NCI-H1436 treated with DMSO at 0.1 percent for 48 hours (cell line): ENCODE measurements at regions not wholly inside any gene's neighbourhood (a gene's known extent, or its start where the extent isn't known, plus 50 kb on each side); places are given as distances from the start of the nearest gene placed in this dataset.
"Not testable (repeated sequence)": the region's sequence is repeated elsewhere in the genome, so short reads cannot be mapped to it uniquely, and the experiment has no call there.

Experiments
- DNase-seq: peaks from one replicate; lab custom pipeline; 2025; lab: John Stamatoyannopoulos, UW

DNA sequence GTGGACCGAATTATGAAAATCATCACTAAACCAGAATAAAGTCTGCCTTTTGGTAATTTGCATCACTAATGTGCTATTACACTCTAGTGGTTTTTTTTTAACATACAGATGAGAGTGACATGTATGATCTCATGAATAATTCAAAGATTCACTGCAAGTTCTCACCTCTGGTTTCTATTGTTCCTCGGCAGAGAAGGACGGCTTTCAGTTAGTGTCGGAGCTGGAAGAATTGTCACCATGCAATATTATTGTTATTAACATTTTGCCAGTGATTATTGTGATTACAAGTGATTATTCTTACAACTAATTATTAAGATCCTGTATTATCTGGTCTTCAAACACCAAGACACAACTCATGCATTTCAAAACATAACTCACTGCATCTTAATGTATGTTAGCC lies 366.6 kb upstream of the RPS23 start:
- DNase-seq = no peak

DNA sequence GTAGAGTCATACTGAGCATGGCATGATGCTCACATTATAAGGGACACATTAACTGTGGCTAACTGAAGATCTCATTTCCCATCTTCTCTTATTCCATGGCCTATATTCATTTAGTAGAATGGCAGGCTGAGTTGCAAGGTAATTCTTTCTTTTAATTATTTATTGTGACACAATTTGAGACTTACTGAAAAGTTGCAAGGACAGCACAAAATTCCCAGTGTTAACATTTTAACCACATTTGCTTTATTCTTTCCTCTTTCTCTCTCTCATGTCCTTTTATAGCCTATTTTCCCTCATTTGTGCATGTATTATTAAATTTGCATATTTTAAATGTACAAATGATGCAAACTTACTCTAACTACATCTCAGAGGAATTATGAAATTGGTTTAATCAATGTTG lies 366.1 kb upstream of the RPS23 start:
- DNase-seq = no peak

DNA sequence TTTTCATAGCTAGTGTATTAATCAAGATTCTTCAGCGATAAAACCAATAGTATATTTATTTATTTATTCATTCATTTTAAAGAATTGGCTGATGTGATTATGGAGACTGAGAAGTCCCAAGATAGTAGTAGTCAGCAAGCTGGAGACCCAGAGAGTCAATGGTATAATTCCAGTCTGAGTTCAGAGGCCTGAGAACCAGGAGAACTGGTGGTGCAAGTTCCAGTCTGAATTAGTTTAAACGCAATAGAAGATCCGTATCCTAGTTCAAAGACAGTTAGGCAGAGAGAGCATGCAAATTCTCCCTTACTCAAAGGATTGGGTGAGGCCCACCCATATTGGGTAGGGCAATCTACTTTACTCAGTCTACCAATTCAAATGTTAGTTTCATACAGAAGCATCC lies 364.2 kb upstream of the RPS23 start:
- no peak for DNase-seq

DNA sequence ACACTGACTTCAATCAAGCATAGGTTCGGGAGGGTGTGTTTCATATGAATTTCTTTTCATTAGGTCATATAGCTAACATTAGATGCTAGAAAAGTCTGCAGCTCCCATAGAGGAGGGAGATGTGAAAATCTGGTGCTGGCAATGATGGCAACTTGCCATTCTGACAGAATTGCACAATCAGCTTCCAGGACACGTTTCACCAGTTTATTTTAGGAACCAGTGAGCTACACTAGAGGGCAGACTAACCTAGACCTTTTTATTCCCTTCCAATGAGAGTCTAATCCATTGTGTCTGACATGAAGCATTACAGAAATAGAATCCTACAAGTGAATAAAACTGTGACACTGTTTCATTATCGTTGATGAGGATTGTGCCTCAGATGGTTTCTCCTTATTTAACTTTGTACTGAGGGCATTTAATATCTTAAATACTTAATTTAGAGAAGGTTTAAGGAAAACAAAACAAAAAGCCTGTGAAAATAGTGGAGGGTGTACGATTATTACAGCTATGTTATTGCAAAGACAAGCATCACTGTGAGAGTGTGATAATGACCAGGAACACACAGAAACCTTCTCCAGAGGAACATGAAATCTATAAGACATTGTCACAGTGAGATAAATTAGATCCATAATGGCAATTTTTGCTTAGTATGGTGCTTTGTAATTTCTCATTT lies 363.3 kb upstream of the RPS23 start:
- DNase-seq = peak; percentile 49

DNA sequence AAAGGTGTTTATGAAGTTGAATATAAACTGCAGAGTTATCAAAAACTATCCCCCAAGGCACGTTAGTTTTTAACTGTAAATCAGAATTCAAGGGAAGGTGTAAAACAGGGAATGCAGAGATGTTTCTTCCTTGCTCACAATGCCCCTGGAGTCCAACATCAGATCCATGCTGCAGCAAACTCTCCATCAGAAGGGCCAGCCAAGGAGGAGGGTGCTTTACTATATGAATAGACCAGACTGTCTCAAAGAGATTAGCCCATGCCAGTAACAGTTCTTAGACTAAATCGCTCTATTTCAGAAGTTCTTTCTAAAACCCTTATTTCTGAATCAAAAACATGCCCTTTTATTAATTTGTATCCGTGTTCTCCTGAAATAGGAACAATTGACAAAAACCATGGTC lies 362.8 kb upstream of the RPS23 start:
- DNase-seq = no peak

DNA sequence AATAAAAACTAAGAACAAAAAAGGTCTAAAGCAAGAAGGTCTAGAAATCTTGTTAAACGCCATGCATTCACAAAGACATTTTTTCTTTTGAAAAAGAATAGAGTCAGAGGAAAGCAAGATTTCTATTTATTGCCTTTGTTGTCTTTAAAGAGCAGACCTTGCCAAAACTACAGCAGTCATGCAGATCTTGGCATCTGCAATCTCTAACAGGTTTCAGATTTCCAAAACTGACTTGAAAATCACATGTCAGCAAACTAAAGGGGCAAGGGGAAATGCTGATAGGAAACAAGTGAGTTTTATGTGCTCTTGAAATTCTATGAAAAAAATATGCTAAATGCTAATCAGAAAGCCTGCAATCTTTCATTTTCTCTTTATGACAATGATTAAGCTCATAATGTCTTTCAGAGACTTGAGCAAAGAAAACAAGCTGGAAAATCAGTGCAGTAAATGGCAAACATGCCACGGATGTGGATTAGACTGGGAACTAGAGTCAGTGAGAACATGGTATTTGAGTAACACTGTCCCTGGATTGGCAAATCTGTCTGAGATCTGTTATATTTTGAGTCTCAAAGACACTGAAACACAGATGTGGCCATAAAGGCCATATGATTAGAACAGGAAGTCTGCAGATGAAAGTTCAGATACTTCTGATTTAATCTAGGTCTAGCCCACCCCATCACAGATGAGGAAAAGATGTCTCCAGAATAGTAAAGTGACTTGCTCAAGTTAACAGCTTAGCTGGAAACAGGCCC lies 361.4 kb upstream of the RPS23 start:
- no peak for DNase-seq

DNA sequence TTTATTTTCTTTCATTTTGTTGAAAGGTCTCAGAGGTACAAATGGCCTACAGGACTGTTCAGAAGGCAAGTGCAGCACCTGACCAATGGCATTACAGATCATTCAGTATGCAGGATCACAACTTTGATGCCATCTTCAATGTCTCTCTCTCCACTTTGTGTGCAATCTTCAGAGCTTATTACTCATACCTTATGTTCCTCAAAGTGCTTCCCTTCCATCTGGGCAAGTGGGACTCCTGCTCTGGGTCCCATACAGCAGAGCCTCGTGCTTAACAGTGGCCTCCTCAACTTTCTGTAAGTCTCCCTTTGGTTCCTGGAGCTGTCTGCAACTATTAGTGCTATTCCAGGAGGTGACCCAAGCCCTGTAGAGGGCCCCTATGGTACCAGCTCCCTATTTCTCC lies 358.4 kb upstream of the RPS23 start:
- DNase-seq = no peak

DNA sequence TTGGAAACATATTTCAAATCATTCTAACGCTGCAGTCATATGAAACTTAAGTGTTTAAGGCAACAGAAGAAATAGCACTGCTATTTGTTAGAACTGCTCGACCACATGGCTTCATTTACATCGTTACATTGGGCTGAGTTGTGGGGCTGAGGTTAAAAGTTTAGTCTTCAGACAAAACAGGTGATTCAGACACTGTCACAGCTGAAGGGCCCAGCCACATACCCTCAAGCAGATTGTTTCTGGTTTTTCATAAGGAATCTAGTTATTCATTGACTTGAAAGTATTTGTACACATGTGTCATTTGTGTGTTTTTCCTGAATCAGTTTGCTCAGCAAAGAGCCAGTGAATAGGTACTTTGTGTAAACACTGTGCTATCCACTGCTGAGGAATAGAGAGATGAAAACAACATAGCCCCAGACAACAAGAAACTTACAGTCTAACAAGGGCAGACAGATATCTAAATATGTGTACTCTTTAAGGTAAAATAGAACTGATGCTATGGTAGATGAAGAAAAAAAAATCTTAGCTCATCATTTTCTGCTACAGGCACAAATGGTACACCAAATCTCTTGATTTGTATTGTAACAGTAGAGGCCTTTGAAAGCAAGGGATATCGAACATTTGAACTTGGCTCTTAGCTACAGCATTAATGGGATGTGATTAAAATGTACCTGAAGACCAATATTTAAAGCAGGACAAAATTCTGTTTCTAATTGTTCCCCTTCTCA lies 357.6 kb upstream of the RPS23 start:
- no peak for DNase-seq

DNA sequence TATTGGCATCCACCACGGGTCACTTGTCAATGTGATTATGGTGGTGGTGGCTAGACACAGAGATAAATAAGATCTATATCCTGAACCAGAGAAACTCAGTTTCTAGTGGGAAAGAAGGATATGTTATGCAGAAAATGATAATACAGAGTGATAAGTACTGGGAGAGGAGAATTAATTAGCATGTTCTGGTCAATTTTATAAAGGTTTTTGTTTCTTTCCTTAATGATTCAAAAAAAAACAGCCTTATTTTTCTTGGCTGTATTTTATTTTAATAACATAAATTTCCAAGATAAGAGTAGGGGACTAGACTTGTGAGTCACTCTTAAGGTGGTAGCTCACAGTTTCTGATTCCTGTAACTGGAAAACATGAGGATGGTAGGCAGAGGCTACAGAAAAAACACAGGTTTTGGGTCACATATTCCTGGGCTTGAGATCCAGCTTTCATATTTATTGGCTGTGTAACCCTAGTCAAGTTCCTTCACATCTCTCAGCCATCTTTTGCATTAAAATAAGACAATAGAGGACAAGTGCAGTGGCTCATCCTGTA lies 350.3 kb upstream of the RPS23 start:
- no peak for DNase-seq

DNA sequence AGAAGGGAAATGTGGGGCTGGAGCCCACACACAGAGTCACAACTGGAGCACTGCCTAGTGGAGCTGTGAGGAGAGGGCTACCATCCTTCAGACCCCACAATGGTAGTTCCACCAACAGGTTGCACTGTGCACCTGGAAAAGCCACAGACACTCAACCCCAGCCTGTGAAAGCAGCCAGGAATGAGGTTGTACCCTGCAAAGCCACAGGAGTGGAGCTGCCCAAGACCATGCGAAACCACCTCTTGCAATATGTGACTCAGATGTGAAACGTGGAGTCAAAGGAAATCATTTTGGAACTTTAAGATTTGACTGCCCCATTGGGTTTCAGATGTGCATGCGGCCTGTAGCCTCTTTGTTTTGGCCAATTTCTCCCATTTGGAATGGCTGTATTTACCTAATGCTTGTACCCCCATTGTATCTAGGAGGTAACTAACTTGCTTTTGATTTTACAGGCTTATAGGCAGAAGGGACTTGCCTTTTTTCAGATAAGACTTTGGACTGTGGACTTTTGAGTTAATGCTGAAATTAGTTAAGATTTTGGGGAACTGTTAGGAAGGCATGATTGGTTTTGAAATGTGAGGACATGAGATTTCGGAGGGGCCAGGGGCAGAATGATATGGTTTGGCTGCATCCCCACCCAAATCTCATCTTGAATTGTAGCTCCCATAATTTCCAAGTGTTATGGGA lies 348.9 kb upstream of the RPS23 start:
- not testable (repeated sequence) for DNase-seq

DNA sequence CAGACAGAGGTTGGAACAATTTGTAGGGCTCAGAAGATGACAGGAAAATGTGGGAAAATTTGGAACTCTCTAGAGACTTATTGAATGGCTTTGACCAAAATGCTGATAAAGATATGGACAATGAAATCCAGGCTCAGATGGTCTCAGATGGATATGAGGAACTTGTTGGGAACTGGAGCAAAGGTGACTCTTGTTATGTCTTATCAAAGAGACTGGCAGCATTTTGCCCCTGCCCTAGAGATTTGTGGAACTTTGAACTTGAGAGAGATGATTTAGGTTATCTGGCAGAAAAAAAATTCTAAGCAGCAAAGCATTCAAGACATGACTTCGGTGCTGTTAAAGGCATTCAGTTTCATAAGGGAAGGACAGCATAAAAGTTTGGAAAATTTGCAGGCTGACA lies 347.9 kb upstream of the RPS23 start:
- not testable (repeated sequence) for DNase-seq

DNA sequence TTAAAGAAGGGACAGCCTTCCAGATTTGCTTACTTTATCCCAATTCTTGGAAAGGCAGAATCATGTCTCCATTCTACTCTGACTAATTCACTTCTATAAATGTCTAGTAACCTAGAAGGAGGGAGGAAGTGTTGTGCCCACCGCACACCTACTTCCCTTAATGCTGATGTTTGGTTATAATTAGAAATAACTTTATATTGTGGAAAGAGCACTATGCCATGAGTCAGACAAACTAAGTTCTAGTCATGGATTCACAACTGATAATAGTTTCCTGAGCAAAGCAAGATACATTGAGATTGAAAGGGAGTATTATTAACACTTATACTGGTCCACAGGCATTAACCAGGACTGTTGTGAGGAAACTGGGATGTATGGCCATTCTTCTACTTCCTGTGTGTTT lies 345.9 kb upstream of the RPS23 start:
- no peak for DNase-seq

DNA sequence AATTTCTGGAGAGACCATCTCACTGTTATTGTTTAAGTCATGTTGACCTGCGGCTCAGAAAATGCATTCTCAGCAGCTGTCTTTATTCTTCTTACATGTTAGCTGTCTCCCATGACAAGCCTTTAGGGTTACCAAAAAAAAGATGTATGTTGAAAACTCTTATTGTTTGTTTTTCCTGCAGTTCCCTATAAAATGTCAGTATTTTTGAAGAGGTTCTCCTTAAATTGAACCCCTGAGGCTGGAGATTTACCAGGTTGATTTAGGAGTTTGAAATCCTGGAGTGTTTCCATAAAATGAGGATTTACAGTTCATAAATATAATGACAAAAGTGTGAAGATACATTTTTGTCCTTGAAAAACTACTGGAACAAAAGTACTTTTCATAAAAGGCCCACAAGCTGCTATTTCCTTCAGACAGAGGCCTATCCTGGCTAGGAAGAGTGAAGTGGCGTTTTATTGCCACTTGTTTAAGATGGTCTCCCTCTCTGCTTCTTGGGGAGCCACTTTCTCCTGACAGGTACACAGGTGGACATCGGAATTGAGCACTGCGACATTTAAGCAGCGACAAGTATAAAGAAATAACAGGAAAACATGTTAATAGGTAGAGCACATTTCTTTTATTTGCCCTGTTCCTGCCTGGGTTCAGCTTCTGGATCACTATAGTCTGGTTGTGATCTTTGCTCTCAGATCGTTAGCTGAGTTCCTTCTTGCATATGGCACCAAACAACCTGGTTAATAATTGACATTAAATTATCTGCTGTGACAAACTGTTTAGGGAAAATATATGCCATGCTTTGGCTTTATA lies 344.8 kb upstream of the RPS23 start:
- DNase-seq = no peak

DNA sequence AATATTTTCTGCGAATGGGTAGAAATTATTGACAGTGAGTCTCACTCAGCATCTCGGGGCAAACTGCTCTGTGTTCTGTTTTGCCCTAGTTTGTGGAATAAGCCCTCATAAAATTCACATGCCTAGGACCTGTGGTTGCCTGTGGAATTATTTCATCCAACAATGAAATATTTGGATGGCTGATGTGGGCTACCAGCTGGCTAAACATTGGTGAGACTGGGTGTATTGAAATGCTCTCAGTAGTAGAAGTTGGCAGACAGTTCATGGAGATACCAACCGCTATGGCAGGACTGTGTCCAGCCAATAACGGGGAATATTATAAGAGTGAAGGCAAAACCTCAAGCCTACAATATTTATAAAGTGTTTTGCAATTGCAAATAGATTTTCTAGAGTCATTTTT lies 344.1 kb upstream of the RPS23 start:
- DNase-seq = no peak

DNA sequence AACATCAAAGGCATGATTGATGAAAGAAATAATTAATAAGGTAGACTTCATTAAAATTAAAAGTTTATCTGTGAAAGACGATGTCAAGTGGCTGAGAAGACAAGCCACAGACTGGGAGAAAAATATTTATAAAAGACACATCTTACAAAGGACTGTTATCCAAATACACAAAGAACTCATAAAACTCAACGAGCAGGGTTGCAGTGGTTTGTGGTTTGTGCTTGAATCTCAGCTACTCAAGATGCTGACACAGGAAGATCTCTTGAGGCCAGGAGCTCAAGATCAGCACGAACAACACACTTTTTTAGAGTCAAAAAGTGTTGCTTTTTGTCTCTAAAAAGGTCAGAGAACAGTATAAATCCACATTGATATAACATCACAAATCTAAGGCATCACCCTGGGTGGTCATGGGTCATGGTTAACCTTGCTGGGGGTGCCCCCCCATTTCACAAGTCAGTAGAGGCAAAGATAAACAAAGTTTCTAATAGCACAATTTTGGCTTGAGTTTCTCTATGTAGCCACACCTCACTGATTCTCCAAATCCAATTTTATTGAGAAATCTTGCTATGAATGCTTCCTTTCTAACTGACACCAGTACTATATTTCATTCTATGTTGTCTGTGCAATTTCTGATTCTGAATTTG lies 342.9 kb upstream of the RPS23 start:
- DNase-seq = no peak

DNA sequence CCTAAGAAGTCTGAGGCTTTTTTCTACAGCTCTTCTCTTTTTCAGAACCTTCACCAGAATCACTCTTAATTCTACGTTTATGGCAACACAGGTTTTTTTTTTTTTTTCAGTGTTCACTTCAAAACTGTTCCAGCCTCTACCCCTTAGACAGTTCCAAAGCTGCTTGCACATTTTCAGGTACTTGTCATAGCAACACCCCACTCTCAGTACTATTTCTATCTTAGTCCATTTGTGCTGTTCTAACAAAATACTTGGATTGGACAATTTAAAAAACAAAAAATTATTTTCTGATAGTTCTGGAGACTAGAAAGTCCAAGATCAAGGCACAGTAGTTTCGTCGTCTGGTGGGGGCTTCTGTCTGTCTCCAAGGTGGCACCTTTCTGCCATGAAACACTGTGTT lies 340.9 kb upstream of the RPS23 start:
- no peak for DNase-seq

DNA sequence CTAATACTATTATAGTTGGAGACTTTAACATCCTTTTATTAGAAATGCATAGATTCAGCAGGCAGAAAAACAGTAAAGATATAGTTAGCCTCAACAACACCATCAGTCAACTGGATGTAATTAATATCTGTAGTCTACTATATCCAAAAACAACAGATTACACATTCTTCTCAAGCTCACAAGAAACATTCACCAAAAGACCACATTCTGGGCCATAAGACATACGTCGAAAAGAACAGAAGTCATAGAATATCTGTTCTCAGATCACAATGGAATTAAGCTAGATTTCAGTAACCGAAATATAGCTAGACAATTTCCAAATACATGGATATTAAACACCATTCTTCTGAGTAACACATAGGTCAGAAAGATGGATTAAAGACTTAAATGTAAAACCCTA lies 336.6 kb upstream of the RPS23 start:
- DNase-seq = no peak

DNA sequence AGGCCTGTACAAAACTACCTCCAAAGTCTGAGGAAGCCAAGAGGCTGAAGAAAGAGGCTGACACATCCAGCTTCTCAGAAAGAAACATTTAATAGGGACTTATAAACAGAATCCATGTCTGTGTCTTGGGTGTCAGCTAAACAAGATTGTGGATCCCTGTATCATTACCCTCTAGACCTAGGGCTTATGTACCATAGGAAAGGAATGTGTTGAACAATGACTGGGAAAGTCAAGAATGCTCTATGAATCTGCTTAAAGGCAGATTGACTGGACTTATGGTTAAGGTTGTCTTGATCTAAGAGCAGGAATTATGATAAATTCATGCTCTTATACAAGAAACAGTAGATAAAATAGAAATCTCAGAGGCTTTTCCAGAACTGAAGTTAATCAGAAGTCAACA lies 335.7 kb upstream of the RPS23 start:
- no peak for DNase-seq

DNA sequence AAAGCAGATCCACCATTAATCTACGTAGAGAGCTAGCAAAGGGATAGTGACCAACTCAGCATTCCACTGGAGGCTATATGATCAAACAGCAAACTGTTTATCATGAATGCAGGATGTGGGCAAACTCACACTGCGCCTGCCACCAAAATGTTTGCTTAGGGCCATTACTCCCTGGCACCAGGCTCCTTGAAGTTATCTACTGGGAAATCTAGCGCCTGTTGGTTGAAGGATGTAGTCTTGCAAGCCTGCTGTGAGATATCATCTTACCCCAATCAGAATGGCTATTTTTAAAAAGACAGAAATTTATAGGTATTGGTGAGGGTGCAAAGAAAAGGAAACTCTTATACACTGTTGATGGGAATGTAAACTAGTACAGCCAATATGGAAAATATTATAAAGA lies 332.5 kb upstream of the RPS23 start:
- DNase-seq = no peak

DNA sequence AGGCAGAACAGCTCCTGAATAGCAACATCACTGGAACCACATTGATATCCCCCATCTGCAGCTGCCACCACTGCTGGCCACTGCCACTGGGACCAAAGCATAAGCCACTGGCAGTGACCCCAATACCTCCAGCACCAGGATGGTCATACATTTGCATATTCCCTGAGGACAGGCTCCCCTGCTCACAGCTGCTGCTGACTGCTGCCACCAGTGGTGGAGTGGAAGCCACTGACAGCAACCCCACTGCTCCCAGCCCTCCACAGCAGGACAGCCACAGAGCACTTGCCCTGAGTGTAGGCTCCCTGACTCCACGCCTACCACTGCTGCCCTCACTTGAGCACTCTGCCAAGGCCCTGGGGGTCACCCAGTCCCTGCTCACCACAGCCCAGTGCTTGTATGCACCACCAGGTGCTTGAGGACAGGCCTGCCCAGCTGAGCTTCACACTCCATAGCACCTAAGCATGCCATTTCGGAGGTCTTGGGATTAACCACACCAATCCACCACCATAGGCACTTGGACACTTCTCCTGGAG lies 327.4 kb upstream of the RPS23 start:
- DNase-seq = no peak
